ENCODE measurements at regions not wholly inside any gene's neighbourhood (a gene's known extent, or its start where the extent isn't known, plus 50 kb on each side); places are given as distances from the start of the nearest gene placed in this dataset.

DNA sequence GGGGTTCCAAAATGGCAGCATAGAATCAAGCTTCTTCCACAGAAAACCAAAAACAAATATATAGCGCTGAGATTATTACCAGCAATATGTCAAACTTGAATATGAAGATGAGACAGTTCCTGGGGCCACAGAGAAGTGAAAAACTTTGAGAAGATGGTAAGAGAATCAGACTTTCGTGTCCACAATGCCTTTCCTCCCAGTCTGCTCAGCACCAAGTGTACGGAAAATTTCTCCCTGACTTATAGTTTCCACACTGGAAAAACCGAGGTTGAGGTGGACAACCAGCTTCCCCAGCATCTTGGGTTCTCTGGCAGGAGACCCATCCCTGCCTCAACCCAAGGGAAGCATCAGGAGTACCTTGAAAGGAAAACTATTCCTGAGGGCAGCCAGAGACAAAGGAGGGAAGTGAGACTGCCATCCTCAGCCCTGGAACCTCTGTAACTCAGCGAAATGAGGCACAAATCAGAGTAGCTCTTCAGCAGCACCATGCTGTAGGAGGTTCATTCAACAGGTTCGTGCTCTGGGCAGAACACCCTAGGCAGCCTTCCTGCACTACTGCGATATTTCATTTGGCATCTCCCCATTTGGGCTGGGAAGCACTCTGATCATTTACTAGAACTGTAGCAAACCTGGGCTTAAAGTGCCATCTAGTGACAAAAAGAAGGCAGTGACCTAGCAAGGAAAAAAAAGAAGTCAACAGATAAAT lies 52.4 kb upstream of the CAPRIN2 start:
- Histone ChIP-seq H3K4me1 (peaks cover 0 to 3% (median 0%) of the 10 kb centered on the region in 4 donors), H3K27me3 (no peaks in the 10 kb centered on the region), H3K4me3 (no peak overlapping the region), H3K27ac (no peak overlapping the region), H3K36me3 (no peaks in the 10 kb centered on the region), H3K9me3 (no peaks in the 10 kb centered on the region)
- in situ Hi-C loops (cut with MboI; ENCODE audit: low pct_ligation_motif_present in 1 of 4, low pct_unique_long_range_greater_than_20kb in 1 of 4, low sequenced_read_pairs in 3 of 4) (loop anchor here in 3 of 4 donors (10.0 to 25.0 kb wide), 2 partner anchors 1245 to 1252 kb away; no protein-coding TSS in a partner anchor), intact Hi-C loops (cut with DNase I; ENCODE audit: low total_unique reads) (no loop called here)
- no peak for DNase-seq
- WGBS, 2 donors (ENCODE audit: low coverage in 1 of 2), result 51 to 78% methylated on average over 5 to 7 of the region's 7 CpGs
- peak; percentile 65 to 79 (median 74) for TF ChIP-seq CTCF (IDR thresholded peaks at IDR 0.05)
- TF ChIP-seq POLR2AphosphoS5 (IDR thresholded peaks at IDR 0.05), result no peak

DNA sequence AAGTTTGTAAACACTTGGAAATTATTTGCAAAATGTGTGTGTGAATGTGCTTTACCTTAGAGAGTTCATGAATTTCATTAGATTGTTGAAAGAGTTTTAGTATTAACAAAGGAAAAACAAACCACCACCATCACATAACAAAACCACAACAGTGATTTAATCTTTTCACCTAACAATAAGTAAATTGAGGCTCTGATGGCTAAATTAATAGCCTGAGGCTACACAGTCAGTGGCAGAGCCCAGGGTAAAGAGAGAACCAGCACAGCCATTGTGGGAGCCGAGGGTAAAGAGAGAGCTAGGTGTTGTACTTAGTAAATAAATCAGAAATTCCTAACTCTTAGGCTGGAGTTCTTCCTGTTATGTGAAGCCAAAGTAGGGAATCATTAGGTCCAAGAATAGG lies 51.2 kb upstream of the CAPRIN2 start:
- H3K4me1 ChIP-seq, result peaks cover 0 to 3% (median 0%) of the 10 kb centered on the region in 4 donors
- no peak for DNase-seq
- in situ Hi-C loops (cut with MboI; ENCODE audit: low pct_ligation_motif_present in 1 of 4, low pct_unique_long_range_greater_than_20kb in 1 of 4, low sequenced_read_pairs in 3 of 4), result loop anchor here in 3 of 4 donors (10.0 to 25.0 kb wide), 2 partner anchors 1244 to 1251 kb away; no protein-coding TSS in a partner anchor
- no peak overlapping the region for H3K27ac ChIP-seq
- H3K9me3 ChIP-seq, result no peaks in the 10 kb centered on the region
- TF ChIP-seq CTCF (IDR thresholded peaks at IDR 0.05) (no peak), POLR2A (IDR thresholded peaks at IDR 0.05) (no peak), EP300 (IDR thresholded peaks at IDR 0.05; ENCODE audit: low read depth) (no peak), POLR2AphosphoS5 (IDR thresholded peaks at IDR 0.05) (no peak)
- no peak overlapping the region for H3K4me3 ChIP-seq
- intact Hi-C loops (cut with DNase I; ENCODE audit: low total_unique reads), result no loop called here
- H3K36me3 ChIP-seq, result no peaks in the 10 kb centered on the region
- H3K27me3 ChIP-seq, result no peaks in the 10 kb centered on the region
- 57 to 78% methylated on average over 1 of the region's 1 CpG for WGBS, 2 donors (ENCODE audit: low coverage in 1 of 2)

Small RNA genes lying in the stretch of these regions (small RNA-seq; reads per million reads assigned to genes)
- 0 reads per million in 4 donors for gene PPIAP44
